CD4-positive, alpha-beta T cell treated with Interleukin-15 for 4 hours (primary cell): ENCODE measurements at regions not wholly inside any gene's neighbourhood (a gene's known extent, or its start where the extent isn't known, plus 50 kb on each side); places are given as distances from the start of the nearest gene placed in this dataset.
"Not testable (repeated sequence)": the region's sequence is repeated elsewhere in the genome, so short reads cannot be mapped to it uniquely, and the experiment has no call there.

Source experiments
- DNase-seq: peaks from one replicate; pipeline ENCODE4 v3.0.0-alpha.2; 2020; ENCODE audit warnings: low spot score

DNA sequence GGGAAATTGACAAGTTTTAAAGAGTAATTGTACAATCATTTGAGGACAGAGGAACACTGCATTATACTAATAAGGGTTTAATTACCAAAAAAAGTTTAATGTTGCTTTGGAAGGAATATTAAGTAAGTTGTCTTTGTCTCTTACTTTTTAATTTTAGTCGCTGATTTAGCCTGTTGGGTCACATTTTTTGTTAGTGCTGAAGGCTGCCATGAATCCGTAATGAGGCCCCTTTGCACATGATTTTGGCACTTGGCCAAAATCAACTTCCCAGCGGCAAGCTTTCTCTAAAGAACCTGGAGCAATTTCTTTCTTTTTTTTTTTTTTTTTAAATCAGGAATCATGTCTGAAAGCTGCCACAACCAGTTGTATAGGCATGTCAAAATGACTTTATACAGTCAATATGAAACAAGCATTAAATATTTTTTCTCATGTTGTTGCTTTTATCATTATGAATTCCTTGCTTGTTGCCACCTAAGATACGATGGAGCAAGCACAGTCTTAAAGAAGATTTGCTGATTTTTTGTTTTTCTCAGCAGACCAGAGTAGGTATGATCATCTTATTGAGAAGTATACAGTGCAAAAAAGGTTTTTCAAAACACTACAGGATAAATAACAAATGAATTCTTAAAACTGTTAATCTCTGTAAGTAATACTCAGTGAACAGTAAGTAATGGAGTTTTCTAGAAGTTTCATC is 690.4 kb downstream of the USP25 start:
- no peak for DNase-seq

DNA sequence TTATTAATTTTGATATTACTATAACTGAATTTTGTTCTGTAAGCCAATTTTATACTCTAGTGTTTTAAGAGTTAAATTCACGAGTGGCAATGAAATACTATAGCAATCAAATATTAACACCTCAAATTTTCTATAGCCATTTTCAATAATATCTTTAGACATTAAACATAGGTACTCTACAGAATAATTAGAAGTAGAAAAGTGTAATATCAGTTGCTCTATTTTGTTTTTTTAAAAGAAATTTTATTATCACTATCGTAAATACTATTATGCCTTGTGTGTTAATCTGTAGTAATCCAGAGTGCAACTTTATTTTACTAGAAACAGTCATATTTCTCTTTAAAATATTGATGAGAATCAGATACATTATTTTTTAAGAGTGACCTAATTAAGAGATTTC is 691.2 kb downstream of the USP25 start:
- DNase-seq = no peak

DNA sequence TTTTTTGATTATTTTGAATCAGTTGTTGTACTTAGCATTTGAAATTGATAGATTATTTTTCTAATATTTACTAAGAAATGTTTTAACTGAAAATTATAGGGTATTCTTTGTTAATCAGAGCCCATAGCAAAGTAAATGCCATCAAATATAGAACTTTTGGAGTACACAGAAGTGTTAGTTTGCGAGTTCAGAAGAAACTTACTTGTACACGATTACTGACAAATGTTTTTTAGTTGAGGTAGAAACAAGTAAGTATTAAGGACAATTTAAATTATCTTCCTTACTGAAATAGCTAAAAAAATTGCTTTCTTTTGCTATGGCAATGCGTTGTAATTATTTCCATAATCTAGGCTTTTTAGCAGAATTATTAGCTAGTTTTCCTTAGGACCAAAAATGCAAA is 692.2 kb downstream of the USP25 start:
- DNase-seq = no peak

DNA sequence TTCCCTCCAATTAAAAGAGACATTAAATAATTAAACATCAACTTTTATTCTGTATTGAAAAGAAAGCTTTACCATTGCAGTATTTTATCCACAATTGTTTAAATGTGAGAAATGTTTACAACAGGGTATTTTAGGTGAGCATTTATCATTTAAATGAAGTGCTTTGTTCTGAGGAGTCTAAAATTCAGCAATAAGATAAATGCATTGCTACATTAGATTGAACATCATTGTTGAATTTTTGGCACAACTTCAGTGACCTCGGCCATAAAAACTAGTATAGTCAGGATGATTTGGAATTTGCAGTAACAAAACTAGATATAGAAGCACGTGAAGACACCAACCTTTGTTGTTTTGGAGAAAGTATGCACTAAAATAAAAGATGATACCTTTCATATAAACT is 692.9 kb downstream of the USP25 start:
- DNase-seq = no peak

DNA sequence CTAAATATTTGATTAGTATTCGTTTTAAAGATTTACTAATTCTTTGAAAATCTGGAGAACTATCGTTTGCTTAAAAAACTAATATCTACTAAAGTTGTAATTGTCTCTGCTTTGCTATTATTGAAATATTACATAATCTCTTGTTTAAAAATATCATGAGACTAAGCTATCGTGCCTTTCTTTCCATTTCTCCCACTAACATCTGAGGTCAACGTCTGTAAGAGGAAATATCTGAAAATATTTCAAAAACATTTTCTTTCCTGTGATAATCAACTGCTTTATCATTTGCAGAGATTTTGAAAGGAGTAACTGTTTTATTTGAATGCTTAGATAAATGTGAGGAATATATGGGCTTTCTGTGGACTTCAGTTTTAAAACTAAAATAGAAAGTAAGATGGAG is 694.1 kb downstream of the USP25 start:
- DNase-seq = no peak

DNA sequence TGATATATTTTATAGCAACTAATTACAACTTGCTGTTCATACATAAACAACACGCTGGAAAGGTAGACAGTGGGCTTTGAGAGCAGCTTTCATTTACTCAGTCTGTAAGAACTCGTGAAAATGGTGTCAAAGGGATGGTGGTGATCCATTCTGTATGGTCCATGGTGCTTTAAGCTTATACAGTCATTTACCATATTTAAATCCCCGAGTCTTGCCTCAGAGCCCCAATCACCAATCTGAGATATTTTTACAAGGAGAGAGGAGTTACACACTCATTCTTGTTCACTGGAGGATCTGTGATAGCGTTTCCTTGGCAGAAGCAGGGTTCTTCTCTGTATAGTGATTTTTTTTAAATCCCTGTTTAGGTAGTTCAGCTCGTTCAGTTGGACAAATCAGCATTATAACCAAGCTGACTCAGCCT is 694.6 kb downstream of the USP25 start:
- DNase-seq = no peak

- DNase-seq = no peak
Measured at GRCh38 chr21:16425376-16425775, 695.6 kb downstream of the USP25 start.

GRCh38 chr21:16426936-16427335 is 697.2 kb downstream of the USP25 start:
- DNase-seq = no peak

DNA sequence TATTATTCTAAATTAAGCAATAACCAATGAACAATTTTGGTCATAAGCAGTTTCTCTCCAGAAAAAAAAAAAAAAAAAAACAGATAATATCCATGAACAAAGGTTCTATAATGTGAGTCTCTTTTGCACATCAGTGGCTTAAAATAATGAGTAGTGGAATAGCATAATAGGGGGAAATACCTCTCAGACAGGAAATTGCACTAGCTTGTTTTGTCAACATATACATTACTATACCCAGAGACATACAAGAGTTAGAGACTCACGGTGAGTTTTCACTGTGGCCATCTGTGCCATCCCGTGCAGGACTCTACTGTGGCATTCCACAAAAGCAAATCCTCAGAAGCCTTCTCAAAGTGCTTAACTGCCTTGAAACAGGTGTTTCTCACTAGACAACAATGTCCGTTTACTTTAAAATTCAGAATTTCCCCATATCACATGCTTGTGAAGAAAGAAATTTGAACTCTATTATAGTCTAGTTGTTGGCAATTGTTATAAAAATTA is 697.9 kb downstream of the USP25 start:
- no peak for DNase-seq

DNA sequence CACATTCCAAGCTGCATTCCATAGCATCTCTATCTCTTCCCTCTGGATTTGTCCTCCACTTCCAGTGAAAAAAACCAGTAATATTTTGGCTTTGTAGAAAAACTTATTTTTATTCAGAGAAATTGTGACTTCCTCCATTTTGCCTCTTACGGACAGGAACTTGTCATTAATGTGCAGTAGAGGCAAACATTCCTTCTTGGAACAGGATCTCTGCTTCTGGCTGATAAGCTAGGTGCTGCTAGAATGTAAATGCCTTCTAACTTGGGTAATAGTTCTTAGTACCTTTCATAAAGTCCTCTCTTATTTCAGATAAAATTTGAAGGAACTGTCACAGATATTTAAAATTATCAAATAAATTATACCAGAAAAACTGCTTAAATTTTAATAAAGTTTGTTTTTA is 707.8 kb downstream of the USP25 start:
- DNase-seq = no peak

- DNase-seq = no peak
Measured at GRCh38 chr21:16438761-16439160, 709.0 kb downstream of the USP25 start.

GRCh38 chr21:16441789-16442188 is 712.0 kb downstream of the USP25 start:
- DNase-seq = no peak

DNA sequence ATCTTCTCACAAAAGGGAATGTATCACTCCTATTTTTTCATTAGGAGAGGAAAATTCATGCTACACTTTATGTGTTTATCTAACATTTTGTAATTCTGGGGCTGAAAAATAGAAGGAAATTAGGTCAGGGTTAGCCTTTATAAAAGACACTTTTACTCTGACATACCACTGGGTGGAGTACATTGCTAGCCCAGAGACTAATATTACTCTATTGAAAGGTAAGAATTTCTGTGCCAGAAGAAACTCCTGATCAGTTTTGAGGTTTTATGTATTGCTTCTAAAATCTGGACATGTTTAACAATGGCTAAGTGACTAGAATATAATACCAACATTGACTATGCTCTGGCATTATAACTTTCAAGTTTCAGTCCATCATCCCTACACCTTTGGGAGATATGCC is 724.6 kb downstream of the USP25 start:
- no peak for DNase-seq

DNA sequence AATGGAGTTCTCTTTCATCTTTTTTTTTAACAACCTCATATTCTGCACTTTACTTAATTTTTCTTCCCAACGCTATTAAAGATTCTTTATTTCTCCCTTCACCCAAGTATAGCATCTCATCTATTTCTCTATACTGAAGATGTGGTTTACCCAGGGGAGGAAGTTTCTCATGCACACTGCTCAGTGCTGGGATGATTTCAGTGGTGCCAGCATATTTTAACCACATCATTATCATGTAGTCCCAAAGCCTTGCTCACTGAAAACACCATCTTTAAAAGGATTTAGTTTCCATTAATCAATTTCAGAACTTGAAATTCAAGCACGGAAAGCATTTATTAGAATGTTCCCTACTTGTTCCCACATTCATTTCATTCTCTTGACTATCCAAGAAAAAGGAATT is 725.7 kb downstream of the USP25 start:
- DNase-seq = no peak

GRCh38 chr21:16455978-16456377 is 726.2 kb downstream of the USP25 start:
- DNase-seq = no peak

DNA sequence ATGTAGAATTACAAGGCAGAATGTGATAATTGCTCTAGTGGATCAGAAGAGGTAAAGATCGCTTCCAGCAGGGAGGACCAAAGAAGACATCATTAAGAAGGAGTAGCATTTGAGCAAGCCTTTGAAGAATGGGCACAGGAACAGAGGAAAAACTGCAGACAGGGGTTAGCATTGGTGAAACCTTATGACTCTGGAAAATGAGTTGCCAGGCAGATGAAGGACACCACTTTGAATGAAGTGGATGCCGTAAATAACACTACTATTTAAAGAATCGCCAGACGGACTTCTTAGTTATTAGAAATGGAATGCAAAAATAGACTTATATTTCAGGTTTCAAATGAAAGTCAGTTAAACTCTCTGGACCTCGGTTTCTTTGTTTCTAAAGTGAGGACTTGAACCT is 727.7 kb downstream of the USP25 start:
- no peak for DNase-seq

- DNase-seq = no peak
Measured at GRCh38 chr21:16460936-16461335, 731.2 kb downstream of the USP25 start.

- not testable (repeated sequence) for DNase-seq
Measured at GRCh38 chr21:16464211-16464889, 734.6 kb downstream of the USP25 start.

GRCh38 chr21:16468184-16468583 is 738.4 kb downstream of the USP25 start:
- no peak for DNase-seq

GRCh38 chr21:16473988-16474387 is 744.2 kb downstream of the USP25 start:
- no peak for DNase-seq

- no peak for DNase-seq
Measured at GRCh38 chr21:16476056-16476825, 746.5 kb downstream of the USP25 start.

- no peak for DNase-seq
Measured at GRCh38 chr21:16488042-16488441, 758.3 kb downstream of the USP25 start.

- DNase-seq = no peak
Measured at GRCh38 chr21:16492356-16492755, 762.6 kb downstream of the USP25 start.
